Peyer's patch (tissue), 4 donors: ENCODE measurements at regions not wholly inside any gene's neighbourhood (a gene's known extent, or its start where the extent isn't known, plus 50 kb on each side); places are given as distances from the start of the nearest gene placed in this dataset.

Source experiments
- POLR2A ChIP-seq, 2 donors: fragments of 450-650 bp; IDR thresholded peaks; one replicate each; pipeline ENCODE4 v1.5.1; 2017; ENCODE audit warnings: antibody characterized with exemption in 2 of 2, mild to moderate bottlenecking in 2 of 2, moderate library complexity in 2 of 2
- TF ChIP-seq, protein P1 (sequence below), 6 experiments: fragments of 450-650 bp in 4 of 6; fragments of 200-600 bp in 2 of 6; sonication (generic) in 1 of 6; IDR thresholded peaks; one replicate each; pipeline ENCODE4 v1.5.1; 2017 to 2019; ENCODE audit warnings: antibody characterized with exemption in 6 of 6, mild to moderate bottlenecking in 3 of 6, moderate library complexity in 1 of 6

DNA sequence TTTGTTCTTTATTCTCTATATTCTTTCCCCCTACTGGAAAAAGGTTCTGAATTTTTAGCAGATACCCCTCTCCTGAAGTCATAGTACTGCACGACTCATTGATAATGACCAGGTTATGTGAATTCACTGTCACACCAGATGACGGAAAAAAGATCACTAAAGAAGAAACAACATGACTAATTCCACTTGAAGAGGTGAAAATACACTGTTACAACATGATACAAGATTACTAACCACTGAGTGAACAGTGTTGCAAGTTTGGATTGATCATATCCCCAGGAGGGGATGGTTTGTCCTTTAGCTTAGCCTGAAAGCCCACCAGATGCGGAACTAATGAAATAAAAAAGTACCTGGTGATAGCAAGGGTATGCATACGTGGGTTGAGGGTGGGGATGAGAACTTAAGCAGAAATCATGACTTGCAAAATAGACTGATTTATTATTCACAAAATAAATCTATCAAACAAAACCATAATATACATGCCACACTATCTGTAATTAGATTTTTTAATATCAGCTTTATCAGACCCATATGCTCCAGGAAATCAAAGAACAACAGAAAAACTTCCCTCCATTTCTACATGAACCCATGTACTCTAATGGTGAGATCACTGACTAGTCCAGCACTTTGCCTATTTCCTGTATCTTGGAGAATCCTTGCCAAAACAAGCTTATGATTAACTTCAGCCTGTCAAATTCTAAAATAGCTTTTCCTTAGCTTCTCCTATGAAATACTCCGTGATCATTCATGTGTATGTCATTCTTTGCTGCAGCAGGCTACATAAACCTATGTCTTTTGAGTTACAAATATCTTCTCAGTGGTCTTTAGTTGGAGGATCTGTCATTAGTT is 257.4 kb upstream of the AGA start:
- no peak for TF ChIP-seq POLR2A (IDR thresholded peaks at IDR 0.05)
- TF ChIP-seq, protein P1, sequence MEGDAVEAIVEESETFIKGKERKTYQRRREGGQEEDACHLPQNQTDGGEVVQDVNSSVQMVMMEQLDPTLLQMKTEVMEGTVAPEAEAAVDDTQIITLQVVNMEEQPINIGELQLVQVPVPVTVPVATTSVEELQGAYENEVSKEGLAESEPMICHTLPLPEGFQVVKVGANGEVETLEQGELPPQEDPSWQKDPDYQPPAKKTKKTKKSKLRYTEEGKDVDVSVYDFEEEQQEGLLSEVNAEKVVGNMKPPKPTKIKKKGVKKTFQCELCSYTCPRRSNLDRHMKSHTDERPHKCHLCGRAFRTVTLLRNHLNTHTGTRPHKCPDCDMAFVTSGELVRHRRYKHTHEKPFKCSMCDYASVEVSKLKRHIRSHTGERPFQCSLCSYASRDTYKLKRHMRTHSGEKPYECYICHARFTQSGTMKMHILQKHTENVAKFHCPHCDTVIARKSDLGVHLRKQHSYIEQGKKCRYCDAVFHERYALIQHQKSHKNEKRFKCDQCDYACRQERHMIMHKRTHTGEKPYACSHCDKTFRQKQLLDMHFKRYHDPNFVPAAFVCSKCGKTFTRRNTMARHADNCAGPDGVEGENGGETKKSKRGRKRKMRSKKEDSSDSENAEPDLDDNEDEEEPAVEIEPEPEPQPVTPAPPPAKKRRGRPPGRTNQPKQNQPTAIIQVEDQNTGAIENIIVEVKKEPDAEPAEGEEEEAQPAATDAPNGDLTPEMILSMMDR (IDR thresholded peaks at IDR 0.05) = no peak
